Endothelial cell (in vitro differentiated cells): ENCODE measurements at regions not wholly inside any gene's neighbourhood (a gene's known extent, or its start where the extent isn't known, plus 50 kb on each side); places are given as distances from the start of the nearest gene placed in this dataset.
A peak's percentile ranks its signal among the peaks of the same experiment; 100 is the strongest.

Experiments
- DNase-seq: peaks from one replicate; pipeline ENCODE4 v3.0.0; 2021; ENCODE audit warnings: low spot score
- H3K27ac Mint-ChIP-seq: one replicate; pipeline ENCODE4 v1.8.0; 2021; ENCODE audit warnings: mixed read lengths, inconsistent platforms; ENCODE audit not compliant: unreplicated experiment
- H3K27me3 Mint-ChIP-seq: one replicate; pipeline ENCODE4 v1.8.0; 2021; ENCODE audit warnings: mild to moderate bottlenecking, moderate library complexity, mixed read lengths, inconsistent platforms; ENCODE audit not compliant: unreplicated experiment
- H3K36me3 Mint-ChIP-seq: one replicate; pipeline ENCODE4 v1.8.0; 2021; ENCODE audit warnings: mild to moderate bottlenecking, low read depth, mixed read lengths, inconsistent platforms; ENCODE audit not compliant: unreplicated experiment
- H3K4me1 Mint-ChIP-seq: one replicate; pipeline ENCODE4 v1.8.0; 2021; ENCODE audit warnings: mild to moderate bottlenecking, mixed read lengths, inconsistent platforms; ENCODE audit not compliant: unreplicated experiment
- H3K4me3 Mint-ChIP-seq: one replicate; pipeline ENCODE4 v1.8.0; 2021; ENCODE audit warnings: mild to moderate bottlenecking, mixed read lengths, inconsistent platforms; ENCODE audit not compliant: unreplicated experiment
- H3K9me3 Mint-ChIP-seq: one replicate; pipeline ENCODE4 v1.8.0; 2021; ENCODE audit warnings: mixed read lengths, inconsistent platforms; ENCODE audit not compliant: unreplicated experiment
- CTCF ChIP-seq: fragments of 200-600 bp; sonication (generic); IDR thresholded peaks from one replicate; pipeline ENCODE4 v1.5.0; 2021; ENCODE audit warnings: antibody characterized with exemption; ENCODE audit not compliant: unreplicated experiment

- DNase-seq = no peak
- Mint-ChIP-seq H3K4me1 (no peaks in the 10 kb centered on the region), H3K4me3 (no peak overlapping the region), H3K9me3 (no peaks in the 10 kb centered on the region), H3K36me3 (no peaks in the 10 kb centered on the region), H3K27me3 (peaks cover 12% of the 10 kb centered on the region), H3K27ac (no peak overlapping the region)
- TF ChIP-seq CTCF = no peak
Observed at GRCh38 chr7:153010416-153010815, 250.9 kb downstream of the ACTR3B start.

- DNase-seq = no peak
- Mint-ChIP-seq H3K27ac (no peak overlapping the region), H3K4me3 (no peak overlapping the region), H3K9me3 (no peaks in the 10 kb centered on the region), H3K36me3 (no peaks in the 10 kb centered on the region), H3K4me1 (no peaks in the 10 kb centered on the region), H3K27me3 (peaks cover 11% of the 10 kb centered on the region)
- TF ChIP-seq CTCF = no peak
Observed at GRCh38 chr7:153012203-153012602, 252.7 kb downstream of the ACTR3B start.

GRCh38 chr7:153017223-153017622 lies 257.7 kb downstream of the ACTR3B start:
- Mint-ChIP-seq H3K27ac (no peak overlapping the region), H3K36me3 (no peaks in the 10 kb centered on the region)

GRCh38 chr7:153021542-153021941 lies 262.0 kb downstream of the ACTR3B start:
- Mint-ChIP-seq H3K27ac (peak overlapping the region; percentile 30), H3K4me3 (no peak overlapping the region), H3K4me1 (peaks cover 18% of the 10 kb centered on the region), H3K9me3 (no peaks in the 10 kb centered on the region), H3K36me3 (no peaks in the 10 kb centered on the region), H3K27me3 (no peaks in the 10 kb centered on the region)
- no peak for TF ChIP-seq CTCF
- no peak for DNase-seq

More at GRCh38 chr7:153017223-153017622, 257.7 kb downstream of the ACTR3B start:
- no peak for TF ChIP-seq CTCF
- peaks cover 5% of the 10 kb centered on the region for H3K27me3 Mint-ChIP-seq
- H3K4me3 Mint-ChIP-seq = no peak overlapping the region
- no peak for DNase-seq
- peaks cover 5% of the 10 kb centered on the region for H3K4me1 Mint-ChIP-seq
- no peaks in the 10 kb centered on the region for H3K9me3 Mint-ChIP-seq

GRCh38 chr7:153022475-153023193 lies 263.1 kb downstream of the ACTR3B start:
- H3K4me1 Mint-ChIP-seq = peaks cover 18% of the 10 kb centered on the region
- no peaks in the 10 kb centered on the region for H3K9me3 Mint-ChIP-seq
- peak overlapping the region; percentile 44 for H3K27ac Mint-ChIP-seq

More at GRCh38 chr7:153022475-153023193, 263.1 kb downstream of the ACTR3B start:
- H3K36me3 Mint-ChIP-seq = no peaks in the 10 kb centered on the region
- H3K27me3 Mint-ChIP-seq = no peaks in the 10 kb centered on the region
- no peak for DNase-seq
- no peak overlapping the region for H3K4me3 Mint-ChIP-seq
- TF ChIP-seq CTCF = no peak
